NCI-H82 treated with DMSO at 0.1 percent for 48 hours (cell line): ENCODE measurements at regions not wholly inside any gene's neighbourhood (a gene's known extent, or its start where the extent isn't known, plus 50 kb on each side); places are given as distances from the start of the nearest gene placed in this dataset.
"Not testable (repeated sequence)": the region's sequence is repeated elsewhere in the genome, so short reads cannot be mapped to it uniquely, and the experiment has no call there.

Experiments
- DNase-seq: peaks from one replicate; lab custom pipeline; 2025; ENCODE audit not compliant: unreplicated experiment; lab: John Stamatoyannopoulos, UW

- DNase-seq: no peak
Observed at GRCh38 chr17:71495420-71495819, 625.4 kb upstream of the SOX9 start.

- DNase-seq: no peak
Observed at GRCh38 chr17:71496552-71496951, 624.3 kb upstream of the SOX9 start.

DNA sequence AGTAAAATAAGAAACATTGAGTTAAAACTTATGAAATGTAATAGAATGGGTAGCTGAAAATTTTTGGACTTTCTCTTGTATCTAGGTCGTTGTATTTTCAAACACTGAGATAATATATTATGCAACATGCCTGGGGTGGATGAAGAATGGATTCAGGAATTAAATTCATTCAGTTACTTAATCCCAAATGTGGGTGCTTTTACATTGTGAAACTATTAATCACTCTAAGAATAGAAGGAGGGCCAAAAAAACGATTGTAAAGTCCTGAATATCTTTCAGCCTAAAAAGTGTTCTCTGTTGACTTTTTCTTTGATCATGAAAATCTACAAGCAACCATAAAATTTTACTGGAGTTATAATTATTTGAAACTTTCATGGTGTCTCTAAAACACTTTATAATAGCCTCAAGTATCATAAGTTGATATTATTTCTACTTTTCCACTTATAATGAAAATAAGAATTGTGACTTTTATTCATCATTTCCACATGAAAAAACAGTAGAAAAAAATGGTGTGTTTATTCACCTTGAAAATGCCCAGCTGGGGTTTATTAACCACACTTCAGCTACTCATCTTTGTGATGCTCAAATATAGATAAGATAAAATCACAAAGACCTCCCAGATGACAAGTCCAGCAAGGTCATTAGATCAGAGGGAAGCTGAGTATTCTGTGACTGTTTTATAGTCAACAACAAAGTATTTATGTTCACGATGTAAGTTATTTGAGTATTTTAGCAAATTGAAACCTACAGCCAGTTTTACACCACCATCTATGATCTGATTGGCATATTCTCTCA, 619.9 kb upstream of the SOX9 start:
- DNase-seq: no peak

- DNase-seq: no peak
Observed at GRCh38 chr17:71501711-71502110, 619.1 kb upstream of the SOX9 start.

- no peak for DNase-seq
Observed at GRCh38 chr17:71502443-71502842, 618.4 kb upstream of the SOX9 start.

DNA sequence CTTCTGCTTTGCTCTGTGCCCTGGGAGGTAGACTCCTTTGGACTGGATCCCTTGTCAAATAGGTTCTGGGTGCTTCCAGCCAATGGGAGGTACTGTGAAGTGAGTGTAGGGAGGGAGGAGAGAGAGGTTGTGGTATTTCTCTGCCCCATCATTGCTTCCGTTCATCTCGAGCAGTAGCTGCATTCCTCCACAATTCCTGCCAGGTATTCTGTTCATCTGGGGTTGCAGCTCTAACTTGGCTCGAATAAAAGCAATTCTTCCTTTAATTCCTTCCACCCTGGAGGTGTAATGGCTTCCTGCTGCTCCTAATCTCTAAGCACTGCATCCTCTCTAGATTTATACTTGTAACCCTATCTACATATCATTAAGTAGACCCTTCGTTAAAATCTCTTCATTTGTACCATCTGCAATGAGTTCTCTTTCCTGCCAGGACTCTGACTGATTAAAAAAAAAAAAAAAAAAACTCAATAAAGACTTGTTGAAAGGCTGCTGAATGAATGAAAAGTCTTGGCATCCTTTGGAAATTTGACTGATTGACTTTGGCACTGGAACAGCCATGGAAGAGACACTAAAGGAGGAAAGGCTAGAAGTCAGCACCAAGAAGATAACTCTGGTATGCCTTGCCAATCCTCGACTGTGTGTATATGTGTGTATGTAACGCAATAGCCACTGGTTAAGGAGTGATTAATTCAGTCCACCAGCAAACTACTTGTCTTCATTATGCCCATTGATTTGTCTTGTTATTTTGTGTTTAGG, 616.9 kb upstream of the SOX9 start:
- DNase-seq: no peak

- no peak for DNase-seq
Observed at GRCh38 chr17:71505200-71505599, 615.6 kb upstream of the SOX9 start.

DNA sequence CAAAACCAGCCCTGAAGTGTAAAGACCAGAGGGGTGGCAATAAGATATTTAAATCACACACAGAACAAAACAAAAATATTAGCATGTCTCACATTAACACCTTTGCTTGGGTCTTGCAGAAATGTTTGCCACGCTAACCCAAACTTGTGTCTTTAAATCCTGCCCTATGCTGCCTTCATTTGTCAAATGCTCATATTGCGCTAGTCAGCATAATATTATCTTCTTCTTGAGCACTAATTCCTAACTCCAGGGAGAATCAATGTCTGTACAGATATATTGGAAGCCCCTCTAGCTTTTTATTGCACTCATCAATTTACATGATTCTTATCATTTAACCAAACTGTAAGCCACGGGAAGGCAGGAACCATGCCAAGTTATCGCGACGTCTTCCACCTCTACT, 614.8 kb upstream of the SOX9 start:
- no peak for DNase-seq

DNA sequence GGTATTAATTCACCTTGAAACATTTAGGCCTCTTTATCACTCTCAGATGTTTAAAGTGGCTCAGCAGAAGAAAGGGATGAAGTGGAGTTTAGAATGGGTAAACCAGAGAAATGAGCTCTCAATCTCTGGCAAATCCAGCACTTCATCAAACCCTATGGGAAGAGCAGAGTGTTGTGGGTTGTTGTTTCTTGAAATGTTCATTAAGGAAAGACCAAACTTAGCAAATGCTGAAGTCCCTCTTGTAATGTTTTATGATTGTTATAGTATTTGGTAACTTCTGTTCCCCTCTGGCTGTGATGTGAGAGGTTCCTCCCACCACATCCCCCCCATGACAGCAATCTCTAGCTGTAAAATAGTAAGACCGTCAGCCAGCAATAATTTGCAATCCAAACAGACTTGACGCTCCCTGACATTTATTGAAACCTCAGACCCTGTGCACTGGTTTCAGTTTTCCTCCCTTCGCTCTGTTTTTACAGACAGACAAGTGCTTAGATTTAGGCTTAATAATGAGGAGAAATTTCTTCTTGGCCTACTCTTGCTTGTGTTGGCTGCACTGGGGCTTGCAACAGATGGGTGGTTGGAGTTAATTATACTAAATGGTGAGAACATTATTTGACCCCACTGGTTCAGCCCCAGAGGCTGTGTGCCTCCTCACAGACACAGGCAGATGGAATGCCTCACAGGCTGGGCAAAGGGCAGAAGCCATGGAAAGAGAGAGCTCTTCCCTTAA, 609.4 kb upstream of the SOX9 start:
- DNase-seq: no peak

- not testable (repeated sequence) for DNase-seq
Observed at GRCh38 chr17:71513725-71514124, 607.1 kb upstream of the SOX9 start.

DNA sequence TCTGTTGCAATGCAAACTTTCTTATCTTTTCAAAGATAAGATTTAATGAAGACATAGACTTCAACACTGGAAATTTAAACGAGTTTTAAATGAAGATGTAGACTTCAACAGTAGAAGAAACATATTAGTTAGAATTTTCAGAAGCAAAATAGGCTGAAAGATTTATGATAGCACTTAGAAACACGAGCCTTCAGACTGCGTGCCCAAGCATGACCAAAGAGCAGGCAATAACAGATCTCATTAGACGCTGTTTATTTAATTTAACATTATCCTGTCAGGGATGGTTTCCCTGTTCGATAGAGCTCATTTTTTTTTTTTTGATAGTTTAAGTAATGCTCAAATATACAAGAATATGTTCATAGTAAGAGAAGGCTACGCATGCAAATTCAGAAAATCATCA, 604.7 kb upstream of the SOX9 start:
- no peak for DNase-seq

- DNase-seq: no peak
Observed at GRCh38 chr17:71519285-71519684, 601.5 kb upstream of the SOX9 start.

DNA sequence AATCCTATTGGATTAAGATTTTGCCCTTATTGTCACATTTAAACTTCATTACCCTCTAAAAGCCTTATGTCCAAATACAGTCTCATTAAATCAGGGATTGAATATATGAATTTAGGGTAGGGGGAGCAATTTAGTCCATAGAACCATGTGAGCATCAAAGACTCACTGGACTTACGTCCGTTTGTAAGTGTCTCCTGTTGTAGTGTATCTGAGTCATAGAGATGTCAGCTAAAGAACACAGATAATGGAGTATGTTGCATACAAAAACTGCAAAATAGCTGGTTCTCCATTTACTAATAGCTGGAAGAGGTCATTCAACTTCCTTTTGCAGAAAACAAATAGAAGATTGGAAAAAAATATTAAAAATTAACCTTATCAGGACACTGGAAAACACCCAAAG, 599.1 kb upstream of the SOX9 start:
- no peak for DNase-seq

GRCh38 chr17:71522383-71522782, 598.4 kb upstream of the SOX9 start:
- no peak for DNase-seq

- no peak for DNase-seq
Observed at GRCh38 chr17:71527311-71527710, 593.5 kb upstream of the SOX9 start.

- DNase-seq: no peak
Observed at GRCh38 chr17:71528210-71528609, 592.6 kb upstream of the SOX9 start.

GRCh38 chr17:71530248-71530647, 590.6 kb upstream of the SOX9 start:
- DNase-seq: no peak

GRCh38 chr17:71535321-71535720, 585.5 kb upstream of the SOX9 start:
- DNase-seq: no peak

- no peak for DNase-seq
Observed at GRCh38 chr17:71546419-71546818, 574.4 kb upstream of the SOX9 start.

- DNase-seq: no peak
Observed at GRCh38 chr17:71547904-71548303, 572.9 kb upstream of the SOX9 start.

DNA sequence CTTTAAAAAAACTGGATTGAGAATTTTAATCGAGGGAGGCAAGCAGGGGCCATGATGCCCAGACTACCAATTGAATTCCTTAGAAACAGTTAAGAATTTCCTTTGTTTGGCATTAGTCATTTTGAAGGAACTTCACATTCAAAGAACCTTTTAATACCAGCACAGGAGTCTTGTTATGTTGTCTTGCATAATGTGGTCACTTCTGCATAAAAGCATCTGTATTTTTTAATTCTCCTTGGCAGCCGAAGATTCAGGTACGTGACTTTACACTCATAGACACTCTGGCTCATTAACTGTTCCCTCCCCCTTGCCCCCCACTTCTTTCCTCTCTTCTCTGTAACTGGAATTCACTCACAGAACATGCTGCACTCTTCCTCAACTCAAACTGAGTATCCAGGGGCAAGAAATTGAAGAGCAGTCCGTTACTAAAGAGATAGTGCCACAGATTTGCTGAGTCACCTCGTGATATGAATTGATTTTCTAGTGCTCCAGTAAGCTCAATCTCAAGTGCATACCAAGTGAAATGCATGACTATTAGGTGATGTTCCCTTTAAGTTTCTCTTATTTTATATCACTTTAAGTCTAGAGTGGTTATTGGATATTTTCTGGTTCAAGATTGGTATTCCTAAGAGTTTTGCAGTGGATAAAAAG, 572.2 kb upstream of the SOX9 start:
- DNase-seq: no peak
